ENCODE measurements at regions not wholly inside any gene's neighbourhood (a gene's known extent, or its start where the extent isn't known, plus 50 kb on each side); places are given as distances from the start of the nearest gene placed in this dataset.

GRCh38 chr3:44023961-44024593 is 217.6 kb upstream of the TOPAZ1 start:
- H3K27me3 ChIP-seq (replicated peaks; ENCODE audit: control insufficient read depth, insufficient read depth, low read length): no peaks in the 10 kb centered on the region
- TF ChIP-seq CTCF (IDR thresholded peaks at IDR 0.05; ENCODE audit: insufficient read depth, low read length, poor library complexity, severe bottlenecking): no peak
- no peak for DNase-seq (ENCODE audit: extremely low read depth, insufficient read length)
- no peaks in the 10 kb centered on the region for H3K36me3 ChIP-seq (ENCODE audit: control insufficient read depth, insufficient read depth, low read length)
- no peak overlapping the region for H3K4me3 ChIP-seq (replicated peaks; ENCODE audit: low read depth, low read length)

- Histone ChIP-seq H3K27me3 (replicated peaks; ENCODE audit: control insufficient read depth, insufficient read depth, low read length) (no peaks in the 10 kb centered on the region), H3K36me3 (ENCODE audit: control insufficient read depth, insufficient read depth, low read length) (no peaks in the 10 kb centered on the region), H3K4me3 (replicated peaks; ENCODE audit: low read depth, low read length) (no peak overlapping the region)
- no peak for TF ChIP-seq CTCF (IDR thresholded peaks at IDR 0.05; ENCODE audit: insufficient read depth, low read length, poor library complexity, severe bottlenecking)
- DNase-seq (ENCODE audit: extremely low read depth, insufficient read length): no peak
Observed at GRCh38 chr3:44026220-44026865, 215.3 kb upstream of the TOPAZ1 start.

GRCh38 chr3:44029100-44029499 is 212.6 kb upstream of the TOPAZ1 start:
- no peak for DNase-seq (ENCODE audit: extremely low read depth, insufficient read length)
- Histone ChIP-seq H3K27me3 (replicated peaks; ENCODE audit: control insufficient read depth, insufficient read depth, low read length) (no peaks in the 10 kb centered on the region), H3K4me3 (replicated peaks; ENCODE audit: low read depth, low read length) (no peak overlapping the region), H3K36me3 (ENCODE audit: control insufficient read depth, insufficient read depth, low read length) (no peaks in the 10 kb centered on the region)
- no peak for TF ChIP-seq CTCF (IDR thresholded peaks at IDR 0.05; ENCODE audit: insufficient read depth, low read length, poor library complexity, severe bottlenecking)

GRCh38 chr3:44030285-44030684 is 211.4 kb upstream of the TOPAZ1 start:
- TF ChIP-seq CTCF (IDR thresholded peaks at IDR 0.05; ENCODE audit: insufficient read depth, low read length, poor library complexity, severe bottlenecking): no peak
- no peak overlapping the region for H3K4me3 ChIP-seq (replicated peaks; ENCODE audit: low read depth, low read length)
- H3K27me3 ChIP-seq (replicated peaks; ENCODE audit: control insufficient read depth, insufficient read depth, low read length): no peaks in the 10 kb centered on the region
- H3K36me3 ChIP-seq (ENCODE audit: control insufficient read depth, insufficient read depth, low read length): no peaks in the 10 kb centered on the region; the same call in 1 of the 2 replicates
- no peak for DNase-seq (ENCODE audit: extremely low read depth, insufficient read length)

GRCh38 chr3:44030687-44031305 is 210.9 kb upstream of the TOPAZ1 start:
- no peaks in the 10 kb centered on the region; the same call in 1 of the 2 replicates for H3K36me3 ChIP-seq (ENCODE audit: control insufficient read depth, insufficient read depth, low read length)
- no peak overlapping the region for H3K4me3 ChIP-seq (replicated peaks; ENCODE audit: low read depth, low read length)
- TF ChIP-seq CTCF (IDR thresholded peaks at IDR 0.05; ENCODE audit: insufficient read depth, low read length, poor library complexity, severe bottlenecking): no peak
- no peaks in the 10 kb centered on the region for H3K27me3 ChIP-seq (replicated peaks; ENCODE audit: control insufficient read depth, insufficient read depth, low read length)
- DNase-seq (ENCODE audit: extremely low read depth, insufficient read length): no peak
